Vagina (tissue), 2 donors: ENCODE measurements at regions not wholly inside any gene's neighbourhood (a gene's known extent, or its start where the extent isn't known, plus 50 kb on each side); places are given as distances from the start of the nearest gene placed in this dataset.
"Not testable (repeated sequence)": the region's sequence is repeated elsewhere in the genome, so short reads cannot be mapped to it uniquely, and the experiment has no call there.

Experiments
- DNase-seq, 2 donors: peaks; one replicate each; pipeline ENCODE4 v3.0.0-alpha.2; 2017; ENCODE audit errors: extremely low spot score in 2 of 2
- H3K27ac ChIP-seq: fragments of 200-600 bp; sonication (generic); one replicate; pipeline ENCODE4 v1.5.1; 2019
- H3K27me3 ChIP-seq: fragments of 200-600 bp; sonication (generic); one replicate; pipeline ENCODE4 v1.5.1; 2019
- H3K36me3 ChIP-seq, 2 donors: fragments of 200-600 bp; sonication (generic); one replicate each; pipeline ENCODE4 v1.5.1; 2017 to 2019
- H3K4me1 ChIP-seq: fragments of 200-600 bp; sonication (generic); one replicate; pipeline ENCODE4 v1.5.1; 2019
- H3K4me3 ChIP-seq, 2 donors: fragments of 200-600 bp; sonication (generic); 1 replicate in 1 of 2; 2 replicates in 1 of 2; pipeline ENCODE4 v1.5.1; 2016 to 2019
- H3K9me3 ChIP-seq: fragments of 200-600 bp; sonication (generic); one replicate; pipeline ENCODE4 v1.5.1; 2019
- POLR2A ChIP-seq, 2 donors: fragments of 450-650 bp; IDR thresholded peaks; one replicate each; pipeline ENCODE4 v1.6.1; 2017; ENCODE audit warnings: antibody characterized with exemption in 2 of 2, mild to moderate bottlenecking in 2 of 2, moderate library complexity in 2 of 2
- POLR2AphosphoS5 ChIP-seq, 2 donors: sonication (generic); formaldehyde crosslinking; IDR thresholded peaks; one replicate each; pipeline ENCODE4 v1.9.0; 2017; ENCODE audit warnings: antibody characterized with exemption in 2 of 2, mild to moderate bottlenecking in 2 of 2, low read depth in 1 of 2; ENCODE audit not compliant: insufficient read depth in 1 of 2
- intact Hi-C: fragments of 100-400 bp; cut with DNase I; formaldehyde crosslinking; loops from one replicate; pipeline ENCODE4 v1.15.1; 2023
- TF ChIP-seq, protein P1 (sequence below), 3 experiments: fragments of 450-650 bp in 2 of 3; fragments of 200-600 bp in 1 of 3; sonication (generic) in 1 of 3; IDR thresholded peaks; one replicate each; pipeline ENCODE4 v1.5.1; 2017 to 2019; ENCODE audit warnings: antibody characterized with exemption in 3 of 3, mild to moderate bottlenecking in 2 of 3, moderate library complexity in 2 of 3

DNA sequence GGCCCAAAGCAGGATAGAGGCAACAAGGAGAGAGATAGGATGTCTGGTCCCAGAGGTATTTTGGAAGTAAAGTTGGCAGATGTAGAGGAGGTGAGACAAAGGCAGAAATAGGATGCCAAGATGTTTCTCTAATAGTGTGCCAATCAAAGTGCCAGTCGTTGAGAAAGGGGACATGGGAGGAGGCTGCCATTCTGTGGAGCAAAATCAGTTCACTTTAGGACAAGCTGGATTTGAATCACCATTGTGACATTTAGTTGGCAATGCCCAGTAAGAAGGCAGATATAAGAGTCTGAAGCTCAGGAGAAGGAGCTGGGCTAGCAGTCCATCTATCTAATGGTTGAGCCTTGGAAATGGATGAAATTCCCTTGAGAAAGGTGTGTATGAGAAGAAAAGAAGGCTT lies 53.8 kb downstream of the ADRB2 start:
- DNase-seq: no peak
- Histone ChIP-seq H3K27me3 (no peaks in the 10 kb centered on the region), H3K36me3 (no peaks in the 10 kb centered on the region), H3K4me3 (no peak overlapping the region), H3K27ac (no peak overlapping the region), H3K4me1 (no peaks in the 10 kb centered on the region), H3K9me3 (no peaks in the 10 kb centered on the region)
- intact Hi-C loops: no loop called here
- TF ChIP-seq POLR2AphosphoS5 (IDR thresholded peaks at IDR 0.05; ENCODE audit: insufficient read depth in 1 of 2, low read depth in 1 of 2) (no peak), POLR2A (IDR thresholded peaks at IDR 0.05) (no peak)
- TF ChIP-seq, protein P1, sequence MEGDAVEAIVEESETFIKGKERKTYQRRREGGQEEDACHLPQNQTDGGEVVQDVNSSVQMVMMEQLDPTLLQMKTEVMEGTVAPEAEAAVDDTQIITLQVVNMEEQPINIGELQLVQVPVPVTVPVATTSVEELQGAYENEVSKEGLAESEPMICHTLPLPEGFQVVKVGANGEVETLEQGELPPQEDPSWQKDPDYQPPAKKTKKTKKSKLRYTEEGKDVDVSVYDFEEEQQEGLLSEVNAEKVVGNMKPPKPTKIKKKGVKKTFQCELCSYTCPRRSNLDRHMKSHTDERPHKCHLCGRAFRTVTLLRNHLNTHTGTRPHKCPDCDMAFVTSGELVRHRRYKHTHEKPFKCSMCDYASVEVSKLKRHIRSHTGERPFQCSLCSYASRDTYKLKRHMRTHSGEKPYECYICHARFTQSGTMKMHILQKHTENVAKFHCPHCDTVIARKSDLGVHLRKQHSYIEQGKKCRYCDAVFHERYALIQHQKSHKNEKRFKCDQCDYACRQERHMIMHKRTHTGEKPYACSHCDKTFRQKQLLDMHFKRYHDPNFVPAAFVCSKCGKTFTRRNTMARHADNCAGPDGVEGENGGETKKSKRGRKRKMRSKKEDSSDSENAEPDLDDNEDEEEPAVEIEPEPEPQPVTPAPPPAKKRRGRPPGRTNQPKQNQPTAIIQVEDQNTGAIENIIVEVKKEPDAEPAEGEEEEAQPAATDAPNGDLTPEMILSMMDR (IDR thresholded peaks at IDR 0.05): no peak

DNA sequence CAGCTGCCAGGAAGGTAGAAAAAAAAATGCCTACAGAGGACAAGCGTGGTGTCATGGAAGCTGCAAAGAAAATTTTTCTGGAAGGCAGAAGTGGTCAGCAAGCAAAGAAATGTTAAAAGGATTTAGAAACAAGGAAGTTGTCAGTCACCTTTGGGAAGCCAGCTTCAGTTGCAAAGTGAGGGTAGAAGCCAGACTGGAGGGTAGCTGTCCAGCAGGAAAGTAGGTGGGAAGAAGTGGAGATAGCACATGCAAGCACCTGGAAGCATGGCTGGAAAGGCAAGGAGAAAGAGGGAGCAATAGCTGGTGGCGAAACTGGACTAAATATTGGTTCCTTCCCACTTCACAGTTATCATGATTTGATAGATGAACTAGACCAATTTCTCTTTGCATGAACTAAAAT lies 54.3 kb downstream of the ADRB2 start:
- DNase-seq: no peak
- no peaks in the 10 kb centered on the region for H3K9me3 ChIP-seq
- H3K27ac ChIP-seq: no peak overlapping the region
- no peak overlapping the region for H3K4me3 ChIP-seq
- TF ChIP-seq, protein P1 (IDR thresholded peaks at IDR 0.05): no peak
- TF ChIP-seq POLR2A (IDR thresholded peaks at IDR 0.05) (no peak), POLR2AphosphoS5 (IDR thresholded peaks at IDR 0.05; ENCODE audit: insufficient read depth in 1 of 2, low read depth in 1 of 2) (no peak)
- no peaks in the 10 kb centered on the region for H3K4me1 ChIP-seq
- H3K27me3 ChIP-seq: no peaks in the 10 kb centered on the region
- no peaks in the 10 kb centered on the region for H3K36me3 ChIP-seq
- intact Hi-C loops: no loop called here

GRCh38 chr5:148882332-148882731 lies 55.9 kb downstream of the ADRB2 start:
- Histone ChIP-seq H3K4me3 (no peak overlapping the region), H3K4me1 (no peaks in the 10 kb centered on the region), H3K27me3 (no peaks in the 10 kb centered on the region), H3K27ac (no peak overlapping the region), H3K9me3 (no peaks in the 10 kb centered on the region), H3K36me3 (no peaks in the 10 kb centered on the region)
- TF ChIP-seq POLR2A (IDR thresholded peaks at IDR 0.05) (no peak), POLR2AphosphoS5 (IDR thresholded peaks at IDR 0.05; ENCODE audit: insufficient read depth in 1 of 2, low read depth in 1 of 2) (no peak)
- TF ChIP-seq, protein P1 (IDR thresholded peaks at IDR 0.05): no peak
- intact Hi-C loops: no loop called here
- DNase-seq: no peak

DNA sequence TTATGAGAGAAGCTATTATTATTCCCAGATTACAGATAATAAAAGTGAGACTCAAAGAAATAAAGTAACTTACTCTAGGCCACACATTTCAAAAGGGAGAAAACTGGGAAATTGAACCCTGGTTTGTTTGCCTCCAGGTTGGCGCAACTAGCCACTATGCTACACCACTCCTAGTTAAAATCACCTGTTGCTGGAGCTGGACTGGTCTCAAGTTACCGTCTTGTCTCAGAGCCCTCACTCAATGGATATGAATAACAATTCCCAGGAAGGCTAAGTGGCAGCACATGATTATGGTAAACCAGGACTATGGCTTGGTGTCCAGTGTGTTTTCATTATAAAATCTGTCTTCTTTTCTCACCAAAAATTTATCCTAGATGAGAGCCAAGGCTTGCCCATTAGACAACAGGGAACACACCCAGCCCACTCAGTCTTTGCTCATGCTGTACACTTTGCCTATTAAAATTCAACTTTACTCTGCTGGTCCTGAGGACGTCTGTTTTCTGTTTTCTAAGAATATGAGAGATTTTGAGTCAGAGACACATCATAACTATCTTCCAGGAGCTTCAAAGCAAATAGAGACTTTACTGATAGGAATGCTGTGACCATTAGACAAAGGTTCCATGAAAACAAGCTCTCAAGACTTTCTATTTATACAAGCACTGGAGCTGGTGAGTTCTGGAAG lies 58.1 kb downstream of the ADRB2 start:
- no peak overlapping the region for H3K4me3 ChIP-seq
- H3K9me3 ChIP-seq: no peaks in the 10 kb centered on the region
- TF ChIP-seq POLR2AphosphoS5 (IDR thresholded peaks at IDR 0.05; ENCODE audit: insufficient read depth in 1 of 2, low read depth in 1 of 2) (no peak), POLR2A (IDR thresholded peaks at IDR 0.05) (no peak)
- intact Hi-C loops: no loop called here
- H3K27me3 ChIP-seq: no peaks in the 10 kb centered on the region
- no peaks in the 10 kb centered on the region for H3K36me3 ChIP-seq
- H3K27ac ChIP-seq: no peak overlapping the region
- DNase-seq: no peak
- H3K4me1 ChIP-seq: no peaks in the 10 kb centered on the region

DNA sequence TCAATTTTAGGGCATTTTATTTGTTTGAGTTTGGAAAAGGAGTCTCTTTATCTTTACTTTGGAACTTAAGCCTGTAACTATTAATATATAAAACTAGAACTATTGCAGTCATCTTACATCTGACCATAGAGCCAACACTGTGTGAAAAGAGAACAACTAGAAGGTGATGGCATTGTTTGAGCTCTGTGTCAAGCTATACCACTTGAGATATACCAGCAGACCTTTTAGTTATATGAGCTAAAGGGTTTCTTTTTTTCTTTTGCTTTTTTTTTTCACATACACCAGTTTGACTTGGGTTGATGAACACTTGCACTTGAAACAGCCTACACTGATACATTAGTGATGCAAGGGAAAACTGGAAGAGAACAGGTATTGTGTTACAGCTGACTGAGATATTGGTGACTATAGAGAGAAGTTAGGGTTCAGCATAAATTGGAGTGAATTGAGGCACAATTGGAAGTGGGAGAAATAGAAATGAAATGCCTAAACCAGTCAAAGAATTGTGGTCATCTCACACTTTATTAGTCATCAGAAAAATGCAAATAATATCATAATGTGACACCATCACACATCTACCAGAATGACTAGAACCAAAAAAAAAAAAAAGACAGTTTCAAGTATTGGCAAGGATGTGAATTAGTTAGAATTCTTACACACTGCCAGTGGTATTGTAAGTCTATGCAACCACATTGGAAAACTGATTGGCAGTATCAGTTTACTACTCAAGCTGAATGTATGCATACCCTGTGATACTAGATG lies 60.9 kb downstream of the ADRB2 start:
- DNase-seq: no peak
- TF ChIP-seq POLR2AphosphoS5 (IDR thresholded peaks at IDR 0.05; ENCODE audit: insufficient read depth in 1 of 2, low read depth in 1 of 2) (no peak), POLR2A (IDR thresholded peaks at IDR 0.05) (no peak)
- TF ChIP-seq, protein P1 (IDR thresholded peaks at IDR 0.05): no peak
- H3K27me3 ChIP-seq: no peaks in the 10 kb centered on the region
- H3K27ac ChIP-seq: no peak overlapping the region
- no peaks in the 10 kb centered on the region for H3K36me3 ChIP-seq
- H3K9me3 ChIP-seq: no peaks in the 10 kb centered on the region
- H3K4me1 ChIP-seq: no peaks in the 10 kb centered on the region
- intact Hi-C loops: no loop called here
- H3K4me3 ChIP-seq: no peak overlapping the region

- H3K27me3 ChIP-seq, DNase-seq, H3K27ac ChIP-seq, H3K4me1 ChIP-seq, H3K9me3 ChIP-seq, H3K4me3 ChIP-seq, H3K36me3 ChIP-seq, intact Hi-C loops: not testable (repeated sequence)
Measured at GRCh38 chr5:148889936-148890335, 63.5 kb downstream of the ADRB2 start.

DNA sequence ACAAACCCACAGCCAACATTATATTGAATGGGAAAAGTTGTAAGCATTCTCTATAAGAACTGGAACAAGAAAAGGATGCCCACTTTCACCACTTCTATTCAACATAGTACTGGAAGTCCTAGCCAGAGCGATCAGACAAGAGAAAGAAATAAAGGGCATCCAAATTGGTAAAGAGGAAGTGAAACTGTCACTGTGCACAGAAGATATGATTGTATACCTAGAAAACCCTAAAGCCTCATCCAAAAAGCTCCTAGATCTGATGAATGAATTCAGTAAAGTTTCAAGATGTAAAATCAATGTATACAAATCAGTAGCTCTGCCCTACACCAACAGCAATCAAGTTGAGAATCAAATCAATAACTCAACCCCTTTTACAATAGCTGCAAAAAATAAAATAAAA lies 69.0 kb downstream of the ADRB2 start:
- H3K27ac ChIP-seq, H3K36me3 ChIP-seq, H3K4me1 ChIP-seq, intact Hi-C loops, H3K9me3 ChIP-seq, H3K27me3 ChIP-seq, DNase-seq, H3K4me3 ChIP-seq: not testable (repeated sequence)
